GM21390 (cell line): ENCODE measurements at regions not wholly inside any gene's neighbourhood (a gene's known extent, or its start where the extent isn't known, plus 50 kb on each side); places are given as distances from the start of the nearest gene placed in this dataset.
"Not testable (repeated sequence)": the region's sequence is repeated elsewhere in the genome, so short reads cannot be mapped to it uniquely, and the experiment has no call there.

Experiments used
- ATAC-seq: cut with Tn5 transposase; IDR thresholded peaks from one replicate; pipeline ENCODE4 v1.9.1; 2021; ENCODE audit not compliant: unreplicated experiment

- peak; percentile 88 for ATAC-seq
These were observed 297.5 kb upstream of the GRIN3A start for GRCh38 chr9:102035929-102036328.

- no peak for ATAC-seq
These were observed 294.2 kb upstream of the GRIN3A start for GRCh38 chr9:102032614-102033013.

DNA sequence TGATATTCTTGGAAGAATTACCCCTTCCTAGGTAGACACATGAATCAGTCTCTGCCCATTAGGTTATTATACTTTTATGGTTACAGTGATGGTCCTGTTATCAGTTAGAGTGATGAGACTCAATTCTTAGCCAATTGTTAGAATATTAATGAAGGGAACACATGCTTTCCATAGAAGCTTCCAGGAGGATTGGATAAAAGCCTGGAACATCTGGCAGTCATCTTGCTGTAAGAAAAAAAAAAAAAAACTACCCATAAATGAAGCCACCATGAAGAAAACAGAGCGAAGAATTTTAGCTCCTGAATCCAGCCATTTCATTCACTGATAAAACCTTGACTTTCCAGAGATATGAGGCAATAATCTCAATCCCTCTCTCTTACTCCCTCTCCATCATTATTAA lies 262.5 kb upstream of the GRIN3A start:
- no peak for ATAC-seq

DNA sequence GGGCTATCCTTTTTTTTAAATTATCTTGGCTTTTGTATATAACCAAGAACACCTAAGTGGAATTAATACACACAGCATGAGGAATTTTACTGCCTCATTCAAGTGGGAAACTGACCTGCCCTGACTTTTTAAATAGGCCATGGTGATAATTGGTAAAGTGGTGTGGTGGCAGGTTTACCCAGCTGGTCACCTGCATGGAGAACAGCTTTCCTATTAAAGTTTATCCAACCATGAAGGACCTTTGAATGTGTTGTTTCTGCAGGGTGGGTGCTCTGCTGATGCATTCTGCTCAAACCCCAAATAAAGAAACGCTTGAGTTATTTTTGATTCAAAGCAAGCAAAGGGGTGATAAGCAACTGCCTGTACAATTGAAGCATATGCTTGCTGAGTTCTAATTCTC lies 261.0 kb upstream of the GRIN3A start:
- ATAC-seq, result no peak

DNA sequence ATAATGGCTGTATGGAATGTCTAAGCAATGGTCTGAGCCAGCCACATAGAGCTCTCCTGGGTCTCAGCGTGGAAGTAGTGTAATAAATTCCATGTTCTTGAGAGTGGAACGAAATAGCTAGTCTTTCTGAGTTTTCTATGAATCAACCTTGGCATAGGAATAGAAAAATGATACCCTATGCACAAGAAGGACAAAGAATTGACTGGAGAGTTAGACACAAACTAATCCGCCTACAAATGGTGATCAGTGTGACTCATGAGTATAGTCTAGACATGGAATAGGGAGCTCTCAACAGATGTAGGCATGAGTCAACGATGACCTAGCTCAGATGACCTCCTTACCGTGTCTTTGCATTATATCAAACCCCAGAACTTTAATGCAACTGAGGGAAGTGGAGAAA lies 256.8 kb upstream of the GRIN3A start:
- no peak for ATAC-seq

- no peak for ATAC-seq
These were observed 255.3 kb upstream of the GRIN3A start for GRCh38 chr9:101993771-101994170.

DNA sequence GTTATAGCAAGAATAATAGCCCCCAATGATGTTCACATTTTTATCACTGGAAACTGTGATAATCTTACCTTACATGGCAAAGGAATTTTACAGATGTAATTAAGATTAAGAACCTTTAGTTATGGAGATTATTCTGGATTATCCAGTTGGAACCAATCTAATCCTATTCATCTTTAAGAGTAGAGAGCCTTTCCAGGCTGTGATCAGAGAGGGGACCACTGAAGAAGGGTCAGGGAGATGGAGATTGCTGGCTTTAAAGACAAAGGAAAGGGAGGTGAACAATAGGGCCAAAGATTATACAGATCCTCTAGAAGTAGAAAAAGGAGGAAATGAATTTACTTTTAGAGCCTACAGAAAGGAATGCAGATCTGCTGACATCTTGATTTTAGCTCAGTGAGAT lies 253.5 kb upstream of the GRIN3A start:
- no peak for ATAC-seq

GRCh38 chr9:101977614-101978210 lies 239.3 kb upstream of the GRIN3A start:
- ATAC-seq, result peak; percentile 86

DNA sequence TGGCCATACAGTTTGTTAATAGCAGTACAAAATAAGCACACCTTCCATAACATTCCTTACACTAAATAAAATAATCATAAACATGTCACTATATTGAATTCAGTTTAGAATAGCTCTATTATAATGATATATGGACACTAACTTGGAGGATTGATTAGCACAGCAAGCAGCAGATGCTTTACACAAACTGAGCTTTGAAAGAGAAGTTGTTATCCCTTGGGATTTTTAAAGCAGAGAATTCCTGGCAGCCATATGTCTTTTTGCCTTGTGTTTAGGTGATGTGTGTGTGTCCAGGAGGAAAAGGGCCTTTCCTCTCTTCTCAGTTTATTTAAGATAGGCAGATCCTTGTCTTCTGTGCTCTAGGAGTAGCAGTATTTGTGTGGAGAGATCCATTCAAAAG lies 232.2 kb upstream of the GRIN3A start:
- ATAC-seq, result no peak

DNA sequence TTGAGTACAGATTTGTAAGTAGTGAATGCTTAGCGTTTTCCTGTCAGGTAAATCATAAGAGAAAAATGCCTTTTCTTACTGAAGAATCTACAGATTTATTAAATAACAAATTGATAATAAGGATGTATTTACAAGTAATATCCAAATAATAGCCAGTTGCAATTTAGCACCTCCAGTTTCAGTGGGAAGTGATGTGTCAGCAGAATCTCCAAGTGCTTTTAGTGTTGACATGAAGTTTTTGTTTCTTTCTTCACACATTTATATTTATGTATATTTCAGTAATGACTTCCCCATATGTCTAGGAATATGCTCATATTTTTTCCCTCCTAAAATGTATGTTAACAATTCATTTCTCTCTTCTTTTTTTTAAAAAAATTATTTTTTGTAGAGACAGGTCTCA lies 229.9 kb upstream of the GRIN3A start:
- ATAC-seq, result no peak

- no peak for ATAC-seq
These were observed 228.2 kb upstream of the GRIN3A start for GRCh38 chr9:101966691-101967090.

DNA sequence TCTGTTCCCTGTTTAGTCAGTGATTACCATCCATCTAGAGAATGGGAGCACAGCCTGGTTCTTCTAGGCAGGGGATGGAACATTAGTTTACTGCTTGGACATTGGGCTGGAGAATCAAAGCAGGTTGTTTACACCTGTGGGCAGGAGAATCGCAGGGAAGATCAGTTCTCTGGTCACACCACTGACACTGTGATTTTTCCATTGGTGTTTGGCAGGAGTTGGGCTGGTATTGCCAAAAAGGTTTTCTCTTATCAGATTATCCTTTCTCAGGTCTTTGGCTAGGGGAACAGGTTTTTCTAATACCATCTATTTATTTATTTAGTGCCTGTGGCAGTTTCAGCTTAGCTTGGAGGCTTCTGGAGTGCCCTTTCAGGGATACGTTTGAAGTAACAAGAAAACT lies 219.3 kb upstream of the GRIN3A start:
- no peak for ATAC-seq

DNA sequence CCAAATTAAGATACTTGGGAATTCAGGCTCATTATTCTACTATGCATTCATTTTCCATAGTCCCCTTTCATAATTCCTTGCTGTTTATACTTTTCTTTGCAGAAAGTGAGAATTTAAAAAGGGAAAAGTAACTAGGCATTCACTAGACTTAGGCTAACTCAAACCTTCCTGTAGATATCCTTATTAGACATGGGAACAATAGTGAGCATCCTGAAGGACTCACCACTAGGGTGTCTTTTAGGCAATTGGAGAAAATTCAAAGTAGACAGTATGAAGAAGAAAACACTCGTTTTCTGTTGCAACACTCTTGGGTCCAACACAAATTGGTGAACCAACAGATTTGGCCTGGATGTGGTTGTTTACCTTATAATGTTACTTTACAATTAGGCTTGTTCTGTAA lies 213.2 kb upstream of the GRIN3A start:
- no peak for ATAC-seq

GRCh38 chr9:101931756-101932155 lies 193.3 kb upstream of the GRIN3A start:
- no peak for ATAC-seq

GRCh38 chr9:101930783-101931182 lies 192.3 kb upstream of the GRIN3A start:
- no peak for ATAC-seq

DNA sequence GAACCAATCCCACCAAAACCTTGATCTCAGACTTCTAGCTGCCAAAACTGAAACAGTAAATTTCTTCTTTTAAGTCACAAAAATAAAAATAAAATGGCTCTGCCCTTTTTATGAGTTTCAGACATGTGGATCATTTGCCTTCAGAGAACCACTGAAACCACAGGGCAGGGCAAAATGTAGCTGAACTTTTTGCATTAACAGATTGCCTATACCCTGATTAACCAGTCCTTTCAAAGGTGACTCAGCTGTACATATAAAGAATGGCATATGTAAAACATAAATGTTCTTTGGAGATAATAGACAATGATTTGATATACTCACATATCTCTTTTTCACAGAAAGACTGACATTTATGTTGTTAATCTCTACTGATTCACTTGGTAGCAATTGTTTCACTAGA lies 187.1 kb upstream of the GRIN3A start:
- no peak for ATAC-seq

DNA sequence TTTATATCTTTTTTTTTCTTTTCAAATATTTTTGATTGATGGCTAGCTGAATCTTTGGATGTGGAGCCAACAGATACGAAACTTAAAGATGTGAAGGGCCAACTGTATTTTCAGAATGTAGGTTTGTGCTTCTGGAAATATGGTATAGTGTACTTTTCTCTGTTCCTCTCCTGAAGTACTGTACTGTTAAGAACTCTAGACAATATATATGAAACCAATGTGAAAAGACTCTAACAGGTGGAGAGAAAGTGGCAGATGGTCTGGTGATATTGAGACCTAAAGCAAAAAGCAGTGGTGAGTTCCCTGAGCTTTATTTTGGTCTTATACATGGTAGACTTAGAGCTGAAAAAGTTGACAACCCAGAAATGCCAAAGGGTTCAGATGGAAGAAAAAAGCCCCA lies 185.0 kb upstream of the GRIN3A start:
- no peak for ATAC-seq

GRCh38 chr9:101916948-101917347 lies 178.5 kb upstream of the GRIN3A start:
- ATAC-seq, result not testable (repeated sequence)

- ATAC-seq, result no peak
These were observed 177.0 kb upstream of the GRIN3A start for GRCh38 chr9:101915482-101915881.

GRCh38 chr9:101912698-101913097 lies 174.3 kb upstream of the GRIN3A start:
- ATAC-seq, result no peak

DNA sequence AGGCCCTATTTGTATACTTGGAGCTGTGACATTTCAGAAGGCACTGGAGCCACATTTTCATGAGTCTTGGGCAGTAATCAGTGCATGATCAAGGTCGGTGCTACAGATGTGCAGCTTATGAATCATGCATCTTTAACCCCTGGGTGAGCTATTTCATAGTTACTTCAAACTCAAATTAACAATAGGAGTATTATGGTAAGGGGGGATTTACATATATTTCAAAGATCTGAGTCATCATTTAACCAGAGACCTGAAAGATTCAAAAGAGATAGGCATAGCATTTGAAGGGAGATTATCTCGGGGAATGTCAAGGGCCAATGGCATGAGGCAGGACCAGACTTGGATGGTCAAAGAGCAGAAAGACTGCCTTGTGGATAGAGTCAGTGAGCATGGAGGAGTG lies 169.0 kb upstream of the GRIN3A start:
- no peak for ATAC-seq

- ATAC-seq, result no peak
These were observed 166.4 kb upstream of the GRIN3A start for GRCh38 chr9:101904845-101905244.

- no peak for ATAC-seq
These were observed 163.6 kb upstream of the GRIN3A start for GRCh38 chr9:101902051-101902450.

- no peak for ATAC-seq
These were observed 158.7 kb upstream of the GRIN3A start for GRCh38 chr9:101897196-101897595.
